Neuronal stem cell (in vitro differentiated cells): ENCODE measurements at regions not wholly inside any gene's neighbourhood (a gene's known extent, or its start where the extent isn't known, plus 50 kb on each side); places are given as distances from the start of the nearest gene placed in this dataset.
A peak's percentile ranks its signal among the peaks of the same experiment; 100 is the strongest.

Experiments used
- DNase-seq: peaks from one replicate; pipeline ENCODE4 v3.0.0-alpha.2; 2013; ENCODE audit warnings: low spot score
- H2AFZ ChIP-seq: one replicate; pipeline ENCODE4 v1.6.1; 2013; ENCODE audit warnings: mild to moderate bottlenecking, low read length, inconsistent platforms
- H2AK5ac ChIP-seq: 2 replicates; pipeline ENCODE4 v1.6.1; 2013; ENCODE audit warnings: low read depth, mild to moderate bottlenecking, inconsistent platforms, low read length, moderate library complexity, mixed read lengths
- H2BK120ac ChIP-seq: 2 replicates; pipeline ENCODE4 v1.6.1; 2013; ENCODE audit warnings: low read depth, mild to moderate bottlenecking, inconsistent platforms, low read length, moderate library complexity, mixed read lengths
- H2BK12ac ChIP-seq: one replicate; pipeline ENCODE4 v1.6.1; 2013; ENCODE audit warnings: low read length, inconsistent platforms
- H2BK15ac ChIP-seq: 2 replicates; pipeline ENCODE4 v1.6.1; 2013; ENCODE audit warnings: mild to moderate bottlenecking, low read length, inconsistent platforms, mixed read lengths
- H2BK5ac ChIP-seq: one replicate; pipeline ENCODE4 v1.6.1; 2013; ENCODE audit warnings: inconsistent platforms, mild to moderate bottlenecking, low read length, moderate library complexity
- H3K14ac ChIP-seq: one replicate; pipeline ENCODE4 v1.6.1; 2013; ENCODE audit warnings: low read length, inconsistent platforms
- H3K18ac ChIP-seq: 2 replicates; pipeline ENCODE4 v1.6.1; 2013; ENCODE audit warnings: low read length, inconsistent platforms
- H3K23ac ChIP-seq: 2 replicates; pipeline ENCODE4 v1.6.1; 2013; ENCODE audit warnings: low read depth, mild to moderate bottlenecking, mixed read lengths, low read length, inconsistent platforms; ENCODE audit not compliant: poor library complexity
- H3K27ac ChIP-seq: replicated peaks from 3 replicates; pipeline ENCODE4 v1.5.1; 2013; ENCODE audit warnings: low read length, inconsistent platforms
- H3K27me3 ChIP-seq, 3 experiments: 2 replicates each; pipeline ENCODE4 v1.6.1; 2013; ENCODE audit warnings: low read length in 3 of 3, mild to moderate bottlenecking in 2 of 3, inconsistent platforms in 1 of 3, low read depth in 1 of 3, mixed read lengths in 1 of 3, moderate library complexity in 1 of 3; ENCODE audit not compliant: control insufficient read depth in 3 of 3, insufficient read depth in 3 of 3
- H3K36me3 ChIP-seq, 2 donors: replicated peaks in 1 of 2; 2 replicates each; pipeline ENCODE4 v1.6.1; 2013; ENCODE audit warnings: low read length in 2 of 2; ENCODE audit not compliant: control insufficient read depth in 2 of 2, insufficient read depth in 2 of 2
- H3K4ac ChIP-seq: 2 replicates; pipeline ENCODE4 v1.6.1; 2013; ENCODE audit warnings: inconsistent platforms, mild to moderate bottlenecking, low read length, moderate library complexity
- H3K4me1 ChIP-seq, 2 donors: 1 replicate in 1 of 2; 2 replicates in 1 of 2; pipeline ENCODE4 v1.6.1; 2013; ENCODE audit warnings: low read length in 2 of 2, low read depth in 1 of 2; ENCODE audit not compliant: control insufficient read depth in 2 of 2, insufficient read depth in 1 of 2
- H3K4me2 ChIP-seq: one replicate; pipeline ENCODE4 v1.6.1; 2013; ENCODE audit warnings: mild to moderate bottlenecking, low read length, inconsistent platforms; ENCODE audit not compliant: insufficient read depth, poor library complexity, severe bottlenecking
- H3K4me3 ChIP-seq, 2 donors: 2 replicates each; pipeline ENCODE4 v1.5.1; 2013; ENCODE audit warnings: low read length in 2 of 2, mild to moderate bottlenecking in 2 of 2, inconsistent platforms in 1 of 2, moderate library complexity in 1 of 2
- H3K79me1 ChIP-seq: one replicate; pipeline ENCODE4 v1.6.1; 2013; ENCODE audit warnings: low read depth, mild to moderate bottlenecking, inconsistent platforms, low read length, moderate library complexity
- H3K9ac ChIP-seq: one replicate; pipeline ENCODE4 v1.6.1; 2013; ENCODE audit warnings: mild to moderate bottlenecking, low read depth, low read length, inconsistent platforms; ENCODE audit not compliant: poor library complexity
- H3K9me3 ChIP-seq, 2 donors: replicated peaks in 1 of 2; 2 replicates each; pipeline versions ENCODE3 to v1.6.1; 2013; ENCODE audit warnings: low read length in 2 of 2, mild to moderate bottlenecking in 2 of 2, inconsistent platforms in 1 of 2, low read depth in 1 of 2, mixed read lengths in 1 of 2, moderate library complexity in 1 of 2; ENCODE audit not compliant: control insufficient read depth in 2 of 2, insufficient read depth in 1 of 2
- H4K8ac ChIP-seq: one replicate; pipeline ENCODE4 v1.6.1; 2013; ENCODE audit warnings: low read depth, mild to moderate bottlenecking, inconsistent platforms, low read length, moderate library complexity
- H4K91ac ChIP-seq: one replicate; pipeline ENCODE4 v1.6.1; 2013; ENCODE audit warnings: low read length, low read depth, mild to moderate bottlenecking, inconsistent platforms; ENCODE audit not compliant: poor library complexity
- WGBS, 2 donors: extraction: QIAGEN DNeasy Blood & Tissue Kit; methylation state at CpG; one replicate each; pipeline ENCODE4 v1.1.7; 2013; ENCODE audit warnings: missing lambda C conversion rate in 2 of 2, mixed read lengths in 1 of 2; ENCODE audit not compliant: insufficient read length in 2 of 2, insufficient replicate concordance in 1 of 2; ENCODE audit errors: extremely low coverage in 2 of 2; 5-methylcytosine and 5-hydroxymethylcytosine counted together

GRCh38 chr12:114740448-114740847 is 56.5 kb upstream of the TBX3 start:
- no peak for DNase-seq
- H4K8ac ChIP-seq = no peak overlapping the region
- H2BK12ac ChIP-seq = no peak overlapping the region
- no peak overlapping the region for H2BK5ac ChIP-seq
- H3K4ac ChIP-seq = no peak overlapping the region
- peaks cover 0 to 5% of the 10 kb centered on the region in 2 donors for H3K9me3 ChIP-seq
- H2AFZ ChIP-seq = no peak overlapping the region
- no peak overlapping the region for H2BK120ac ChIP-seq
- H3K4me3 ChIP-seq = no peak overlapping the region
- H3K27ac ChIP-seq = no peak overlapping the region
- H3K4me2 ChIP-seq = no peak overlapping the region
- H3K14ac ChIP-seq = no peak overlapping the region
- H3K4me1 ChIP-seq = peaks cover 0 to 2% of the 10 kb centered on the region in 2 donors
- H3K23ac ChIP-seq = no peak overlapping the region
- H3K79me1 ChIP-seq = no peaks in the 10 kb centered on the region
- no CpG with 5 or more reads among the region's 7 CpGs for WGBS, 2 donors
- no peak overlapping the region for H2AK5ac ChIP-seq
- no peak overlapping the region for H3K18ac ChIP-seq
- H3K27me3 ChIP-seq = peaks cover 3 to 19% (median 14%) of the 10 kb centered on the region in 3 experiments
- H3K36me3 ChIP-seq = no peaks in the 10 kb centered on the region
- H2BK15ac ChIP-seq = peak overlapping the region; percentile 43
- H4K91ac ChIP-seq = no peak overlapping the region
- H3K9ac ChIP-seq = no peak overlapping the region

- Histone ChIP-seq H3K4ac (no peak overlapping the region), H3K9me3 (peaks cover 0 to 8% of the 10 kb centered on the region in 2 donors), H3K27me3 (peaks cover 12 to 36% (median 26%) of the 10 kb centered on the region in 3 experiments), H4K8ac (no peak overlapping the region), H3K27ac (no peak overlapping the region), H3K23ac (no peak overlapping the region), H2BK15ac (no peak overlapping the region), H2AK5ac (peak overlapping the region; percentile 53), H2BK5ac (no peak overlapping the region), H3K79me1 (no peaks in the 10 kb centered on the region), H4K91ac (no peak overlapping the region), H3K36me3 (no peaks in the 10 kb centered on the region), H3K4me1 (peaks cover 0 to 2% of the 10 kb centered on the region in 2 donors), H3K18ac (no peak overlapping the region), H2BK12ac (no peak overlapping the region), H3K4me3 (no peak overlapping the region), H3K14ac (no peak overlapping the region), H2BK120ac (no peak overlapping the region), H2AFZ (no peak overlapping the region), H3K9ac (no peak overlapping the region), H3K4me2 (no peak overlapping the region)
- no CpG with 5 or more reads among the region's 9 CpGs for WGBS, 2 donors
- DNase-seq = no peak
Observed at GRCh38 chr12:114738460-114739184, 54.6 kb upstream of the TBX3 start.

DNA sequence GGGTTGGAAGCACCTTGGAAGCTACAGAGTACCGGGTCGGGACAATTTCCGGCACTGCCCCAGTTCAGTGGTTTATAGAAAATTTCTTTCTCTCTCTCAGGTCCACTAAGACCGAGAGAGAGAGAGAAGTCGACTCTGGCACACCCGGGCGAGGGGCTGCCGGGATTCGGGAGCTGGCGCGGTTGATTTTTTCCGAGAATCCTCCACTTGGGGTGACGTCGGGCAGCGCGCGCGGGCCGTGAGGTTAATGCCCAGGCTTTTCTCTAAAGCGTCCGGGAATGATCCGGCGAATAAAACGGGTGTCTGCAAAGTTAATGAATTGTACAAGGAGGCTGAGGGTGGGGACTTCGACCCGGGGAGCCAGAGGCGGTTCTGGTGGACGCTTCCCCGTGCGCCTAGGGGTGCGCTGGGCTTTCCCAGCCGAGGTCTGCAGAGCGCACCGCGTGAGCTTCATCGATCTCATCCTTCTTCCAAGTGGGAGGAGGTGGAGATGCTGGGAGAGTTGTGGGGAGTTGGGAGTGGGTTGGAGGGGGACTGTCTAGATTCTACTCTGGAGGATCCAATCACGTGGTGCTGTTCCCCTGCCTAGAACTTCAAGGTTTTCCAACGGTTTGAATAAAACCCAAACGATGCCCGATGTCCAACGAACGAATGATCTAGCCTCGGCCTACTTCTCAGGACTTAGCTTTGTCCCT is 51.9 kb upstream of the TBX3 start:
- no peak overlapping the region for H2AFZ ChIP-seq
- no peak overlapping the region for H3K23ac ChIP-seq
- no peak overlapping the region for H3K4me3 ChIP-seq
- peaks cover 0 to 8% of the 10 kb centered on the region in 2 donors for H3K9me3 ChIP-seq
- H2BK120ac ChIP-seq = no peak overlapping the region
- no peak overlapping the region for H2BK15ac ChIP-seq
- no peak overlapping the region for H3K9ac ChIP-seq
- H4K8ac ChIP-seq = no peak overlapping the region
- no peak overlapping the region for H3K4ac ChIP-seq
- H2BK5ac ChIP-seq = no peak overlapping the region
- peak overlapping the region; percentile 11 for H3K4me2 ChIP-seq
- H3K79me1 ChIP-seq = no peaks in the 10 kb centered on the region
- H4K91ac ChIP-seq = no peak overlapping the region
- no peak overlapping the region for H3K27ac ChIP-seq
- peaks cover 0 to 3% of the 10 kb centered on the region in 2 donors for H3K4me1 ChIP-seq
- peaks cover 12 to 37% (median 26%) of the 10 kb centered on the region in 3 experiments for H3K27me3 ChIP-seq
- DNase-seq = no peak
- no peaks in the 10 kb centered on the region for H3K36me3 ChIP-seq
- WGBS, 2 donors = no CpG with 5 or more reads among the region's 43 CpGs
- peak overlapping the region; percentile 57 for H3K18ac ChIP-seq
- no peak overlapping the region for H3K14ac ChIP-seq
- H2BK12ac ChIP-seq = no peak overlapping the region
- no peak overlapping the region for H2AK5ac ChIP-seq

GRCh38 chr12:114735011-114735410 is 51.0 kb upstream of the TBX3 start:
- Histone ChIP-seq H3K9me3 (peaks cover 0 to 8% of the 10 kb centered on the region in 2 donors), H2AK5ac (no peak overlapping the region), H2AFZ (no peak overlapping the region), H3K23ac (no peak overlapping the region), H3K79me1 (no peaks in the 10 kb centered on the region), H3K4me2 (no peak overlapping the region), H3K9ac (no peak overlapping the region), H3K36me3 (no peaks in the 10 kb centered on the region), H3K27ac (no peak overlapping the region), H4K91ac (no peak overlapping the region), H3K4me1 (peaks cover 0 to 3% of the 10 kb centered on the region in 2 donors), H2BK120ac (no peak overlapping the region), H3K4me3 (no peak overlapping the region), H2BK12ac (no peak overlapping the region), H3K4ac (no peak overlapping the region), H3K27me3 (peaks cover 12 to 37% (median 26%) of the 10 kb centered on the region in 3 experiments), H3K14ac (no peak overlapping the region), H3K18ac (no peak overlapping the region), H2BK5ac (no peak overlapping the region), H4K8ac (no peak overlapping the region), H2BK15ac (no peak overlapping the region)
- no CpG with 5 or more reads among the region's 12 CpGs for WGBS, 2 donors
- DNase-seq = no peak
